ENCODE measurements at regions not wholly inside any gene's neighbourhood (a gene's known extent, or its start where the extent isn't known, plus 50 kb on each side); places are given as distances from the start of the nearest gene placed in this dataset.
"Not testable (repeated sequence)": the region's sequence is repeated elsewhere in the genome, so short reads cannot be mapped to it uniquely, and the experiment has no call there.

DNA sequence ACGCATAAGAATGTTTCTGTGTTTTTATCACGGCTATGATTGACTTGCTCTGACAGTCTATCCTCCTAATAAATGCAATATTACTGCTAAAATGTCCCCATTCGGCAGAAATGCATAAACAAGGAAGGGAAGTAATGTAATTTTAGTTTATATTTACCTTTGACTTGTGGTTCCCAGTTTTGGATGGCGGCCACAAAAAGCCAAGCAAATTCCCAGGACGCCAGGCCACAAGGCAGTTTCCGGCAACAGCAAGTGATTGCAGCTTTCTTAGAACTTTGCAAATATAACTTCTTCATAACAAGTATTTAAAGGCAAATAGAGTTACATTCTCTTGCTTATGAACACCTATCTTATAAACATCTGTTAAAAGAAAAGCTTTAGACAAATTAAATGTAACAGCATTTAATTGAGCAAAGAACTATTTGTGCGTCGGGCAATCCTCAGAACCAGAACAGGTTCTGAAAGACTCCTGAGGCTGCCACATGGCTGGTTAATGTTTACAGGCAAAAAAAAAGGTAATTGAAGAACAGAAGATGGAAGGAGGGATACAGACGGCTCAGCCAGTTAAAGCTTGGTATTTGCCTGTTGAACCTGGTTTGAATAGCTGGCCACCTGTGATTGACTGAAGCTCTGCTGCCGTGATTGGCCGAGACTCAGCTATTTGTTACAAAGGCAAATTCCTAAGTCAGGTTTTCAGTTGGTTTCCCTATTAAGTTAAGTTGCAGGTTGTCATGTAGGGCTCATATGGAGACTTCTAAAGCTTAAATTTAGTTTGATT, 80.8 kb downstream of the C21orf91 start:
- DNase-seq (no peak), ATAC-seq (no peak)
- intact Hi-C loops (cut with micrococcal nuclease), result no loop called here

DNA sequence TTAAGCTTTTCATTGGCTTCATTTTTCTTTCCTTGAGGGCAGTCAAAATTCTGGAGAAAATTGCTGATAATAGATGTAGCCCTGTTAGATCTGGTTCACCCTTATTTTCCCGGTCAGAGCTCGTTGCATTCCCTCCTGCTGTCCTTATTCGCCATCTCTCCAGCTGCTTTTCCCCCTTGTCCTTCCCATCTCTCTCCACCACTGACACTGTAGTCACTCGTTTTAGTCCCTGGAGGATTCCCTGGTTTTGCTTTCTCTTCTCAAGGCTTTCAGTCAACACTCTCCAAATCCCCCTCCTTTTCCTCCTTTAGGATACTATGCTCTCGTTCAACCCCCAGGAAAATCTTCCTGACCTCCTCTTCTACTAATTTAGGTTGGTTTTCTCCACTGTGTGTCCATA, 83.1 kb downstream of the C21orf91 start:
- intact Hi-C loops (cut with micrococcal nuclease), result no loop called here
- DNase-seq, result no peak
- peak; percentile 33 for ATAC-seq

DNA sequence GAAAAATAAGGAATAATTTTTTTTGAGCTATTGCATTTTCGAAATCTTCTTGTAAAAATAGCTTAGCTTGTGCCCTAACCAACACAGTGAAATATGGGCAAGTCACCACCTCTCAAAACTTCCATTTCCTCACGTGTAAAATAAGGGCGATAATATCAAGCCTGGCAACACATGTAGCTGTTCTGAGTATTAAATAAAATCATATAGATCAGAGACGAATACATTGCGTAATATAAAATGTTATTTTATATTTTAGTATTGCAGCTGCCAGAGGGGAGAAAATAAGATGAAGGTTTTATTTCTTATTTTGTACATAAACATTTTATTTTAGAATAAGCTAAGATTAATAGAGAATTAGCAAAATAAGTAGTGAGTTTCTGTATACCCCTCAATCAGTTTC, 85.9 kb downstream of the C21orf91 start:
- intact Hi-C loops (cut with micrococcal nuclease), result no loop called here
- no peak for DNase-seq
- ATAC-seq, result no peak

DNA sequence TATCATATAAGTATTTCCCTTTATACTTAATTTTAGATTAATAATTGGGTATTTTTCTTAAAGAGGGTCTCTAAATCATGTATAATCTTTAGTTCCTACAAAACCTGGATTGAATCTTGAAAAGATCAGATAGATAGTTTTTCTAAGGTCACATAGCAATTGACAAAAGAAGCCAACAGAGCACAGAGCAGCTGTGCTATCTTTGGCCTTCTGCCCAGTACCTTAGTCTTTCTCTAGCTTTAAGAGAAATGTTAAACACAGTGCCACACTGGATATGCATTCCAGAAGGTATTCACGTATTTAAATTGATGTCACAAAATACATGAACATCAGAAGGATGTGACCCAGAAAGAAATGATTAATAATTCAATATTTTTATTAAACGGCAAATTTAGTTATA, 86.8 kb downstream of the C21orf91 start:
- intact Hi-C loops (cut with micrococcal nuclease), result no loop called here
- DNase-seq, result no peak
- no peak for ATAC-seq

DNA sequence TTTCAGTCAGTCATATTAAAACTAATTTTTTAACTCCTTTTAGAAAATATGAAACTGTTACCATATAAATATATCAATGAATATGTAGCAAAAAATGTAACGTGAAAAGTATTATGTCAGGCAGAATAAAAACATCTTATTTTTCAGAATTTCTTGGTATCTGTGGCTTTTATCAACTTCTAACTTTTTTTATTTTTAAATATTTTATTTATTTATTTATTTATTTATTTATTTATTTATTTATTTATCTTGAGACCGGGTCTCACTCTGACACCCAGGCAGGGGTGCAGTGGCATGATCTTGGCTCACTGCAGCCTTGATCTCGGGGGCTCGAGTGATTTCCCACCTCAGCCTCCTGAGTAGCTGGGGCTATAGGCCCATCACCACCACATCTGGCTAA, 87.6 kb downstream of the C21orf91 start:
- intact Hi-C loops (cut with micrococcal nuclease), result no loop called here
- DNase-seq, result no peak
- no peak for ATAC-seq

DNA sequence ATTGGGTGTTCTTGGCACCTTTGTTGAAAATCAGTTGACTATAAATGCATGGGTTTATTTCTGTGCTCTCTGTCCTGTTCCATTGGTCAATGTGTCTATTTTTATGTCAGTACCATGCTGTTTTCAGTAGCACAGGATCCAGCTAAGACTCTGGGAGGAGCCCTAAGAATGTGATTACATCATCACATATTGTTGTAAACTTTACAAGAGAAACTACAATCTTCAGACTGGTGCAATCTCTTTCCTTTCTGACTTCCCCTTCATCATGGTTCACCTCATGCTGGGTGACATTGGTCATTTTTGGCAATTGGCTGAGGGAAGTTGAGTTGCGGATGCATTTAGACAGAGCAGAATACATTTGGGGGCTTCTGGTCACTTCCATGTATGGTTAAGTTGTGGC, 88.4 kb downstream of the C21orf91 start:
- DNase-seq (no peak), ATAC-seq (peak; percentile 21)
- intact Hi-C loops (cut with micrococcal nuclease), result no loop called here

DNA sequence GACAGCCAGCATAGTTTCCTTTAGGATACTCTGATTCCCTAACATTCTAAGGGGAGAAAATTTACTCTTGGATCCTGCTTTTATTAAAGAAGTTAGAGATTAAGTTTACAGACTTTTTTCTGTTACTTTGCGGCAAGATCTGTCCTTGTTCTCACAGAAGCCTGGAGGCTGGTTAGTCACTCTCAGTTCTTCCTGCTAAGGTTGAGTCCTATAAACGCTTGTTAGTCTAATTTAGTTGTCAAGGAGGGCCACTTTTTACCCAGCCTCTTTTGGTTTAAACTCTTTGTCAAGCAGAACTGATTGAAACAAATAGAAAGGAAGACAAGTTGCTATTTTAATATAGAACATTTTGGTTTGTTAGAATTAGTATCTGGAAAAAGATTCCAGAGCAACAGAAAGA, 89.7 kb downstream of the C21orf91 start:
- no peak for DNase-seq
- ATAC-seq, result no peak
- intact Hi-C loops (cut with micrococcal nuclease), result no loop called here

DNA sequence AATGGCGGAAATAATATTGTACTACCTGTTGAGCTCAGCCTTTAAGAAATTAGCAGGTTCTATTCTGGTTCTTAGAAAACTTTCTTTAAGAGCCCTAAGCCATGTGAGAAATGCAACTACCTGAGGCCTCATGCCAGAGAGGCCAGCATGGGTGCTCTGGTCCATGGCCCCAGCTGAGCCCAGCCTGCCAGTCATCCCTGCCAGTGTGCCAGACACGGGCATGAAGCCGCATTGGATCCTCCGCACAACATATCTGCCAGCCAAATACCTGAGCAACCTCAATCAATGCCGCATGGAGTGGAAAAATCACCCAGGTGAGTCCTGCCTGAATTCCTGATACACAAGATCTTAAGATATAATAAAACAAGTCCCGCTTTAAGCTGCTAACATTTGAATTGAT, 91.8 kb downstream of the C21orf91 start:
- no peak for ATAC-seq
- no peak for DNase-seq
- intact Hi-C loops (cut with micrococcal nuclease), result no loop called here

DNA sequence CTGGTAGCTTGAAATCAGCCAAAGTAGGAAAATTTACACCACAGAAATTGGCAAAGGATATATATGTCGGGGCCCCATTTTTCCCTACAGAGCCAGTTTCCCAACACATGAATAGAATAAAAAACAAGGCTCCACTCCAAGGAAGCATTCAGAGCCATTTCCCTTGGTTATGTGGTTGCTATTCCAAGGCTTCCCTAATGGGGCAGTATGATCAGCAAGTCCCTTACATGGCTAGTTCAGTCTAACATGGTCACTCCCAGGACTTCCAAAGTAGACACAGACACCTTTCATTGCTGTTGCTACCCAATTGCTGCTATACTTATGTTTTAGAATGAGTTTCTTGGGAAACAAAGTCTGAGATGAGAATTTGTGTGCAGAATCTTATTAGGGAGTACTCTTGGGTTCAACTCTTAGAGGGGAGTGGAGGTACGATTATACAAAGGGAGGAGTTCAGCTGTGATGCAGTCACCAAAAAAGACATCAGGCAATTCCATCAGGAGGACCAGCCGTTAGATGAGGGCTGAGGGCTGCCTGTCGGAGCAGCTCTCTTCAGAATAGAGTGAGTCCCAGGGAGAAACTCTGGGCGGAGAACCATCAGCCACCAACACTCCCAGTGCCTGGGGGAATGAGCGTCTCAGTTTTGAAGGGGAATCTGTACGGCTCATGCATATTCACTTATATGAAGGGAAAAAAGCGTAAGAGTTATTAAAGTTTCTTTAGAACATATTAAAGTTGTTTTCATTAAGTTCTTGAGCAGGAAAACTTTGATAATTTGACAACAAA, 92.9 kb downstream of the C21orf91 start:
- no peak for ATAC-seq
- no peak for DNase-seq
- intact Hi-C loops (cut with micrococcal nuclease), result no loop called here

DNA sequence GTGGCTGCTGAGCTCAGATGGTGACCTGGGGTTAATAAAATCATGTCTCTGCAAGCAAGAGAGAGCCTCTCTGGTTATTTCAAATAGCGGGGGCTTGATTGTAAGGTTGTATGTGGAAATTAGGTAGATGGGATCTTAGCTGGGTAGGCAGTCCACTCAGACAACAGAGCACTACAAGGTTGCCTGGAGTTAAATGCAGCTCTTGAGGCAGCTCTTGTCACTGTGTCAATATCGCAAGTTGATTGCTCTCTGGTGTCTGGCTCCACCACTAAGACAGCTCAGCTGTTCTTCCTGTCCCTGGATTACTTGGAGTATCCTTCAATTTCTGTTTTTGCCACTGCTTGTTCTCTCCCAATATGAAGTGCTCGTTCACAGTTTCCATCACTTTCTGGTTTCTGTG, 93.8 kb downstream of the C21orf91 start:
- intact Hi-C loops (cut with micrococcal nuclease), result no loop called here
- no peak for ATAC-seq
- no peak for DNase-seq

DNA sequence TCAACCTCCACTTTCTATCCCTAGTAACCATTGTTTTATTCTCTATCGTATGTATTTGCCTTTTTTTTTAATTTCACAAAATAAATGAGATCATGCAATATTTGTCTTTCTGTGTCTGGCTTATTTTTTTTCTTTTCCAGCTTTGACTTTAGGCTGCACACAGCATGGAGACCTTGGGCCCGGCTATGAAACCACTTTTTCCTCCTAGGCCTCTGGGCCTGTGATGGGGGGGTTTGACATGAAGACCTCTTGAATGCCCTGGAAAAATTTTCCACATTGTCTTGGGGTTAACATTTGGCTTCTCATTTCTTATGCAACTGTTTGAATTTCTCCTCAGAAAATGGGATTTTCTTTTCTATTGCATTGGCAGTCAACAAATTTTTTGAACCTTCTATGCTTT, 100.2 kb upstream of the BTG3 start:
- intact Hi-C loops (cut with micrococcal nuclease), result no loop called here
- no peak for ATAC-seq
- DNase-seq, result no peak

DNA sequence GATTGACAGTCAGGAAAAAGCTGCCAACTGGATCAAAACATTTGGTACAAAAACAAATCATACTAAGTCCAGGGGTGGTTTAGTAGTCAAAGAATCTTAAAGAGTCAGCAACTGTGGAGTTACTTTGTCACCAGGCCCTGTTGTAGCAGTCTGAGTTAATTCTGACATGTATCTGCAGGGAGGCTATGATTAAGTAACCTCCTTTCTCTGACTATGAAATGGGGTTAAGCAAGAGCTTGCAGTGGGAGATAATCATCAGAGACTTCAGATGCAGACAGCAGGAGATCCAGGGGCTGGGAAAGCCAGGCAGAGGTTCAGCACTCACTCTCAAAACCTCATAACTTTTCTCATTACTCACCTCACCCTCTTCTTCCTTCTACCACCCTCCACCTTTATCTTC, 99.2 kb upstream of the BTG3 start:
- ATAC-seq, result no peak
- intact Hi-C loops (cut with micrococcal nuclease), result no loop called here
- DNase-seq, result no peak

DNA sequence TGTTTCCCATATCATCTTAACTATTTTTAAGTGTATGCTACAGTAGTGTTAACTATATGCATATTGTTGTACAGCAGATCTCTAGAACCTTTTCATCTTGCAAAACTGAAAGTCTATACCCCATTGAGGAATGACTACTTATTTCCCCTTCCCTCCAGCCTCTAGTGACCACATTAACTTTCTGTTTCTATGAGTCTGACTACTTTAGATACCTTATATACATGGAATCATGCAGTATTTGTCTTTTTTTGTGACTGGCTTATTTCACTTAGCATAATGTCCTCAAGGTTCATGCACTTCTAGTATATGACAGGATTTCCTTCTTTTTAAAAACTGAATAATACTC, 96.5 kb upstream of the BTG3 start:
- DNase-seq (no peak), ATAC-seq (no peak)
- intact Hi-C loops (cut with micrococcal nuclease), result no loop called here

DNA sequence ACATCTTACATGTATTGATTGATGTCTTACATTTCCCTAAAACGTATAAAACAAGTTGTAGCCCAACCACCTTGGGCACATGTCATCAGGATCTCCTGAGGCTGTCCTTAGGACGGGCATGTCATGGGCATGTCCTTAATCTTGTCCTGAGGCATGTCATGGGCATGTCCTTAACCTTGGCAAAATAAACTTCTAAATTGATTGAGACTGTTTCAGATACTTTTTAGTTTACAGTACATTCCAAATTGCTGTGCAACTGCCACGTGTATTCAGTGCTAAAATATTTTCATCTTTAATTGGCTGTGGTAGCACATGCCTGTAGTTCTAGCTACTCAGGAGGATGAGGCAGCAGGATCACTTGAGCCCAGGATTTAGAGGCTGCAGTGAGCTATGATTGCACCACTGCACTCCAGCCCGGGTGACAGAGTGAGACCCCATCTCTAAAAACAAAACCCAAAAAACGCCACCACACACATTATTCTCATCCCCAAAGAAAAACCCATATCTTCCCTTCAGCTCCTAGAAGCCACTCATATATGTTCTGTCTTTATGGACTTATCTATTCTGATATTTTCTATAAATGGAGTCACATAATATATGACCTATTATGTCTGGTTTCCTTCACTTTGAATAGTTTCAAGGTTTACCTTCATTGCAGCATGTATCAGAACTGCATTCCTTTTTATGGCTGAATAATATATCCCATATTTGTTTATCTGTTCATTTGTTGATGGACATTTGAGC, 96.0 kb upstream of the BTG3 start:
- ATAC-seq (no peak), DNase-seq (no peak)
- intact Hi-C loops (cut with micrococcal nuclease), result no loop called here

DNA sequence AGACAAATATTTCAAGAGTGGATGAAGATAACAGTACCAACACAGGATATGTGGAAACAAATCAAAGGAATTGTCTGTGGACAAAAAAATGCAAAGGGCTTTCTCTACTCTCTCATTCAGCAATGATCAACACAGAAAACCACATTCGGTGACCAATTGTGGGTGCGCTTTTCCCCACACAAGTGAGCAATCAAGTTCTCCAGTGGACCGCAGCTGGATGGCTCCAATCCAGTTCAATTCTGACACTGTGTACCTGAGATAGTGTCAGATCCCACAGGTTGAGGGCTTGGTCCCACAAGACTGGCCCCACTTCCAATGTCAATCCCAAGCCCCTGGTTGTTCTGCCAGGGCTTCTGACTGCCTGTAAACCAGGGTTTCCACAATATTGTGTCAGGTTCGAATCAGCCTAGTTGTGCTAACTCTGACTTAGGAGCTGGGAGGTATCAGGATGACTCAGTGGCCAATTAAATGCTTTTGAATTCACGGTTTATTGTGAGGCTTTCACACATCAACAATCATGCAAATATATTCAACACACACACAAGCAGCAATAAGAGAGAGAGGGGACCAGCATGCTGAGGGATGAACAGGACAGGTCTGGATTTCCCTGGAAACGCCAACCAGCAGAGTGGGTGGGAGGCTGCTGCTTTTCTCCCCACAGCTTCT, 87.0 kb upstream of the BTG3 start:
- intact Hi-C loops (cut with micrococcal nuclease), result no loop called here
- no peak for ATAC-seq
- DNase-seq, result no peak

DNA sequence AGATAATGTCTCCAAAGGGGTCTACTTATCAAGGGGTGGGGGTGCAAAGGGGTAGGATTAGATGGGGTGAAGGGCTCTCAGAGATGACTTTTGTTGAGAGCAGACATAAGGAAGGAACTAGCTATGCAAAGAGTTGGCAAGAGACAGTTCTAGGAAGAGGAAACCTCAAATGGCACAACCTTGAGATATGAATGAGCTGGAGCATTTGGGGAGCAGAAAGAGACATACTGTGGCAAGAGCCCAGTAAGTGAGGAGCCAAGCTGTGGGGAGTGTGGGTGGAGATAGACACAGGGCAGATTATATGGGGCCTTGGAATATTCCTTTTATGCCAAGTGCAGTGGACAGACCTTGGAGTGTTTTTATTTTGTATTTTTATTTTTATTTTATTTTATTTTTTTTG, 84.8 kb upstream of the BTG3 start:
- intact Hi-C loops (cut with micrococcal nuclease), result no loop called here
- DNase-seq (no peak), ATAC-seq (no peak)

DNA sequence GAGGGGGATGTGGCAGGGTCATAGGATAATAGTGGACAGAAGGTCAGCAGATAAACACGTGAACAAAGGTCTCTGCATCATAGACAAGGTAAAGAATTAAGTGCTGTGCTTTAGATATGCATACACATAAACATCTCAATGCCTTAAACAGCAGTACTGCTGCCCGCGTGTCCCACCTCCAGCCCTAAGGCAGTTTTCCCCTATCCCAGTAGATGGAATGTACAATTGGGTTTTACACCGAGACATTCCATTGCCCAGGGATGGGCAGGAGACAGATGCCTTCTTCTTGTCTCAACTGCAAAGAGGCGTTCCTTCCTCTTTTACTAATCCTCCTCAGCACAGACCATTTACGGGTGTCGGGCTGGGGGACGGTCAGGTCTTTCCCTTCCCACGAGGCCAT, 81.7 kb upstream of the BTG3 start:
- DNase-seq; ATAC-seq; intact Hi-C loops (cut with micrococcal nuclease): not testable (repeated sequence)

DNA sequence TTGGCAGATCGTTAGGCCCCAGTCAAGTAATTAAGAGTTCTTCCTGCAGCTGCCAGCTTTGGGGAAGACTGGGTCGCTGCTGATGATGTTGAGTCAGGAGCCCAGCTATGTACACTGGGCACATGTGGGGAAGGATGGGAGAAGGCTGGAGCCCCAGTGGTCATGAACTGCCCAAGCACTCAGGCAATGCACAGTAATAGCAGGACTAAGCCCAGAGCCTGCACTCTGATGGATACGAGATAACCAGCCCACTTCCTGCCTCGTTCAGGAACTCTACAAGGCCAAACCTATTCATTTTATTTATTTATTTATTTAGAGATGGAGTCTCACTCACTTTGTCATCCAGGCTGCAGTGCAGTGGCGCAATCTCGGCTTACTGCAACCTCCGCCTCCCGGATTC, 81.1 kb upstream of the BTG3 start:
- intact Hi-C loops (cut with micrococcal nuclease), result no loop called here
- no peak for DNase-seq

DNA sequence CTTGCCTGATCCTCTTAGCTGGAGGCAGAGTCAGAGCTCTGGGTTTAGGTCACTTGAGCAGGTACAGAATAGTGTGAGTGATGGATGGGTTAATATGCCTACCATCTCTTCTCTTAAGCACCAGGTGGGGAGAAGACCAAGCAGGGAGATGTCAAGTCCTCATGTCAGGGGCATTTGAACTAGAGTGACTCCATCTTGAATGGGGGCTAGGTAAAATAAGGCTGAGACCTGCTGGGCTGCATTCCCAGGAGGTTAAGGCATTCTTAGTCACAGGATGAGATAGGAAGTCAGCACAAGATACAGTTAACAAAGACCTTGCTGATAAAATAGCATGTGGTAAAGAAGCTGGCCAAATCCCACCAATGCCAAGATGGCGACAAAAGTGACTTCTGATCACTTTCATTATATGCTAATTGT, 77.4 kb upstream of the BTG3 start:
- ATAC-seq, result no peak
- intact Hi-C loops (cut with micrococcal nuclease), result no loop called here
- no peak for DNase-seq

More for the DNA sequence above, 81.1 kb upstream of the BTG3 start:
- no peak for ATAC-seq
